ENCODE measurements at regions not wholly inside any gene's neighbourhood (a gene's known extent, or its start where the extent isn't known, plus 50 kb on each side); places are given as distances from the start of the nearest gene placed in this dataset.

DNA sequence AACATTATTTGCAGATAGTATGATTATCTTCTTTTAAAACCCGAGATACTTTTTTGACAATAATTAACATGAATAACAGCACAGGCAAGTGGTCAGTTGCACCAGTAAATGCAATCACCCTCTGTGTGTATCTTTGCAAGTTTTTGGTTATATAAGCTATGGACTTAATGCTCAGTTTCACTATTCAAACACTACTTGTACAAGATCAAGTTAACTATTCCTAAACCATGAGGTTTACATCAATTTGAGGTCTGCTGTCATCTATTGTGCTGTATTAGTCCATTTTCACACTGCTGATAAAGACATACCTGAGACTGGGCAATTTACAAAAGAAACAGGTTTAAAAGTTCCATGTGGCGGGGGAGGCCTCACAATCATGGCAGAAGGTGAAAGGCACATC lies 323.2 kb downstream of the NR4A2 start:
- TF ChIP-seq, protein P1, sequence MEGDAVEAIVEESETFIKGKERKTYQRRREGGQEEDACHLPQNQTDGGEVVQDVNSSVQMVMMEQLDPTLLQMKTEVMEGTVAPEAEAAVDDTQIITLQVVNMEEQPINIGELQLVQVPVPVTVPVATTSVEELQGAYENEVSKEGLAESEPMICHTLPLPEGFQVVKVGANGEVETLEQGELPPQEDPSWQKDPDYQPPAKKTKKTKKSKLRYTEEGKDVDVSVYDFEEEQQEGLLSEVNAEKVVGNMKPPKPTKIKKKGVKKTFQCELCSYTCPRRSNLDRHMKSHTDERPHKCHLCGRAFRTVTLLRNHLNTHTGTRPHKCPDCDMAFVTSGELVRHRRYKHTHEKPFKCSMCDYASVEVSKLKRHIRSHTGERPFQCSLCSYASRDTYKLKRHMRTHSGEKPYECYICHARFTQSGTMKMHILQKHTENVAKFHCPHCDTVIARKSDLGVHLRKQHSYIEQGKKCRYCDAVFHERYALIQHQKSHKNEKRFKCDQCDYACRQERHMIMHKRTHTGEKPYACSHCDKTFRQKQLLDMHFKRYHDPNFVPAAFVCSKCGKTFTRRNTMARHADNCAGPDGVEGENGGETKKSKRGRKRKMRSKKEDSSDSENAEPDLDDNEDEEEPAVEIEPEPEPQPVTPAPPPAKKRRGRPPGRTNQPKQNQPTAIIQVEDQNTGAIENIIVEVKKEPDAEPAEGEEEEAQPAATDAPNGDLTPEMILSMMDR (IDR thresholded peaks at IDR 0.05 in 4 of 5, conservative IDR thresholded peaks at IDR 0.05 in 1 of 5) = no peak
- no peak for TF ChIP-seq POLR2A (IDR thresholded peaks at IDR 0.05)
